Gastroesophageal sphincter (tissue), 4 donors: ENCODE measurements at regions not wholly inside any gene's neighbourhood (a gene's known extent, or its start where the extent isn't known, plus 50 kb on each side); places are given as distances from the start of the nearest gene placed in this dataset.

Experiments
- ATAC-seq: fragments of 150-250 bp; one replicate; pipeline ENCODE4 v1.9.1; 2016; ENCODE audit warnings: mild to moderate bottlenecking, moderate library complexity
- H3K27ac ChIP-seq, 4 donors: fragments of 200-600 bp; sonication (generic) in 3 of 4; 1 replicate in 3 of 4; 2 replicates in 1 of 4; pipeline ENCODE4 v1.5.1; 2016 to 2019
- H3K27me3 ChIP-seq: fragments of 200-600 bp; sonication (generic); one replicate; pipeline ENCODE4 v1.5.1; 2019
- H3K36me3 ChIP-seq, 2 donors: fragments of 200-600 bp; sonication (generic); one replicate each; pipeline ENCODE4 v1.5.1; 2019; ENCODE audit warnings: control low read depth in 1 of 2
- H3K4me1 ChIP-seq, 3 donors: fragments of 200-600 bp; sonication (generic); 1 replicate in 2 of 3; 2 replicates in 1 of 3; pipeline ENCODE4 v1.5.1; 2016 to 2019; ENCODE audit warnings: control low read depth in 2 of 3
- H3K4me3 ChIP-seq, 2 donors: fragments of 200-600 bp; sonication (generic); one replicate each; pipeline ENCODE4 v1.5.1; 2019; ENCODE audit warnings: mild to moderate bottlenecking in 1 of 2, moderate library complexity in 1 of 2
- H3K9me3 ChIP-seq, 3 donors: fragments of 200-600 bp; sonication (generic); one replicate each; pipeline ENCODE4 v1.5.1; 2017 to 2019; ENCODE audit warnings: control low read depth in 2 of 3
- CTCF ChIP-seq, 4 experiments: fragments of 200-600 bp in 2 of 4; fragments of 450-650 bp in 2 of 4; sonication (generic) in 1 of 4; IDR thresholded peaks; one replicate each; pipeline ENCODE4 v1.5.1; 2017 to 2019; ENCODE audit warnings: antibody characterized with exemption in 4 of 4, mild to moderate bottlenecking in 2 of 4, moderate library complexity in 2 of 4
- EP300 ChIP-seq: sonication (generic); formaldehyde crosslinking; IDR thresholded peaks from one replicate; pipeline ENCODE4 v1.6.1; 2017; ENCODE audit warnings: antibody characterized with exemption, mild to moderate bottlenecking
- POLR2A ChIP-seq, 2 donors: fragments of 450-650 bp; IDR thresholded peaks; one replicate each; pipeline ENCODE4 v1.6.1; 2017; ENCODE audit warnings: antibody characterized with exemption in 2 of 2, mild to moderate bottlenecking in 2 of 2, moderate library complexity in 1 of 2
- POLR2AphosphoS5 ChIP-seq: sonication (generic); formaldehyde crosslinking; IDR thresholded peaks from one replicate; pipeline ENCODE4 v1.6.1; 2017; ENCODE audit warnings: antibody characterized with exemption
- WGBS, 2 donors: methylation state at CpG; one replicate each; pipeline ENCODE4 v1.1.5; 2018; ENCODE audit warnings: low coverage in 1 of 2; 5-methylcytosine and 5-hydroxymethylcytosine counted together
- small RNA-seq, 4 donors: library from RNA; depleted of rRNA; stranded (forward); fragments of <200 nt; gene quantifications; one replicate each; pipeline ENCODE3, GENCODE V24; 2016

GRCh38 chr1:190043655-190044054, 434.0 kb downstream of the BRINP3 start:
- H3K36me3 ChIP-seq = no peaks in the 10 kb centered on the region
- no peaks in the 10 kb centered on the region for H3K27me3 ChIP-seq
- H3K4me1 ChIP-seq = no peaks in the 10 kb centered on the region
- ATAC-seq = no peak
- H3K4me3 ChIP-seq = no peak overlapping the region
- no peaks in the 10 kb centered on the region for H3K9me3 ChIP-seq
- TF ChIP-seq POLR2A (IDR thresholded peaks at IDR 0.05) (no peak), CTCF (IDR thresholded peaks at IDR 0.05) (no peak), POLR2AphosphoS5 (no peak), EP300 (no peak)
- H3K27ac ChIP-seq = no peak overlapping the region
- 94 to 100% methylated on average over 1 of the region's 1 CpG for WGBS, 2 donors

GRCh38 chr1:190046231-190046630, 431.4 kb downstream of the BRINP3 start:
- H3K9me3 ChIP-seq = no peaks in the 10 kb centered on the region
- no peaks in the 10 kb centered on the region for H3K4me1 ChIP-seq
- H3K27me3 ChIP-seq = no peaks in the 10 kb centered on the region
- TF ChIP-seq CTCF (IDR thresholded peaks at IDR 0.05) = no peak
- no peak for TF ChIP-seq EP300
- TF ChIP-seq POLR2AphosphoS5 = no peak
- ATAC-seq = no peak
- no peak overlapping the region for H3K4me3 ChIP-seq
- H3K36me3 ChIP-seq = no peaks in the 10 kb centered on the region
- H3K27ac ChIP-seq = no peak overlapping the region

Small RNA genes in the stretch of these regions (small RNA-seq; reads per million reads assigned to genes)
- gene AL136372.1 (0 reads per million in 4 donors), gene AL357559.1 (0 reads per million in 4 donors), gene AL391813.1 (0 reads per million in 4 donors), gene RNA5SP73 (0 to 0.25 (median 0) reads per million in 4 donors)
